NCI-H524 treated with DMSO at 0.1 percent for 48 hours (cell line): ENCODE measurements at regions not wholly inside any gene's neighbourhood (a gene's known extent, or its start where the extent isn't known, plus 50 kb on each side); places are given as distances from the start of the nearest gene placed in this dataset.

Experiments
- DNase-seq: peaks from one replicate; lab custom pipeline; 2025; lab: John Stamatoyannopoulos, UW

DNA sequence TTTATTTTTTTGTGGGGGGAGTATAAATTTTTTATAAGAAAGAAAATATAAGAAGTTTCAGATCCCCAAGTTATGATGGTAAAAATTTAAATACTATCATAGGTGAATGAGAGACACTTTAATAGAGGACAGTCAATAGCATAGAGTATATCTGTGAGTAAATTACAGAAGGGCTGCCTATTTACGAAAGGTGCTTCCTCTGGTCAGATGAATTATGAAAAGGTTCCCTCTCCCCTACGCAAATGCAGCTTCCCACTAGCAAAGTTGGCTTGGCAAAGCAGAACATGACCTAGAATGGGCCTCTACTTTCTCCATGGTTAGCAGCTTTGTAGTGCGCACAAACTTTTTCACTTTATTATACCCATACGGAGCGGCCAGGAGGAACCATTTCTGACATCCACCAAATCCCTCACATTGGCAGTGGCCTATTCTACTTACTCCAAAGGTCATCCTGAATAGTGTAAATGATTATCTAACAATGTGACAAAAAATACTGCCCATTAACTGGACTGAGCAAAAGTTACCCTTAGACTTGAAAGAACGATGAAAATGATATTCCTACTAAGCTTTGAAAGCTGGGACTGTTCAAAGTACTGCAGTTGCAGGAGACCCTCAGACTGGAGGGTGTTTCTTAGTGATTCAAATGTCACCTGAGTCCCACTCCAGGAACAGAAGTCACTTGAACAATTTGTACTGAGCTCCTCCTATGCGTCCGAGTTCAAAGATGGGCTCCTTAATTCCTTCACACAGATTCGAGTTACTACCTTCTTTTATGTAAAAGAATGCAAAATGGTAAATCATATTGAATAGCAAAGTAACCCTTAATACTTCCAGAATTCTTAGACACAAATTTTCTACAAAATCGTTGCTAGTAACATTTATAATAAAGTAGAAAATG, 148.5 kb downstream of the NOL4 start:
- DNase-seq: no peak

GRCh38 chr18:34061226-34061625, 163.5 kb downstream of the NOL4 start:
- DNase-seq: no peak

- DNase-seq: no peak
These were observed 169.5 kb downstream of the NOL4 start for GRCh38 chr18:34055227-34055626.

DNA sequence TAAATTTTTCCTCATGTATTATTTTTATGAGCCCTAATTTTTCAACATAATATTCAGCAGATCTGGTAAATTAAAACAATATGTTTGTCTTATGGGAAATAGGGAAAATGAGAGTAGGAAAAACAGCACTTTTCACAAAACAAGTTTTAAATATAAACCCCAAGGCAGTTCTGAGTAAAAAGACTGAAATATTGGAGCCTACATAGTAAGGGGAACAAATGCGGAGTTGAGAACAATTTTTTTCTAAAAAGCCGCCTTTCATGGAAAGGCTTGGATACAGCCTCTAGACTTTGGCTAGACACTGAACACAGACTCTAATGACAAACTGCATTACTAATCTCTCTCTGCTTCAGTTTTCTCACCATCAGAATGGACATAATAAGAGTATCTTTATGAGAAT, 174.1 kb downstream of the NOL4 start:
- DNase-seq: no peak

GRCh38 chr18:34049511-34049910, 175.2 kb downstream of the NOL4 start:
- no peak for DNase-seq

GRCh38 chr18:34048423-34048822, 176.3 kb downstream of the NOL4 start:
- DNase-seq: no peak

DNA sequence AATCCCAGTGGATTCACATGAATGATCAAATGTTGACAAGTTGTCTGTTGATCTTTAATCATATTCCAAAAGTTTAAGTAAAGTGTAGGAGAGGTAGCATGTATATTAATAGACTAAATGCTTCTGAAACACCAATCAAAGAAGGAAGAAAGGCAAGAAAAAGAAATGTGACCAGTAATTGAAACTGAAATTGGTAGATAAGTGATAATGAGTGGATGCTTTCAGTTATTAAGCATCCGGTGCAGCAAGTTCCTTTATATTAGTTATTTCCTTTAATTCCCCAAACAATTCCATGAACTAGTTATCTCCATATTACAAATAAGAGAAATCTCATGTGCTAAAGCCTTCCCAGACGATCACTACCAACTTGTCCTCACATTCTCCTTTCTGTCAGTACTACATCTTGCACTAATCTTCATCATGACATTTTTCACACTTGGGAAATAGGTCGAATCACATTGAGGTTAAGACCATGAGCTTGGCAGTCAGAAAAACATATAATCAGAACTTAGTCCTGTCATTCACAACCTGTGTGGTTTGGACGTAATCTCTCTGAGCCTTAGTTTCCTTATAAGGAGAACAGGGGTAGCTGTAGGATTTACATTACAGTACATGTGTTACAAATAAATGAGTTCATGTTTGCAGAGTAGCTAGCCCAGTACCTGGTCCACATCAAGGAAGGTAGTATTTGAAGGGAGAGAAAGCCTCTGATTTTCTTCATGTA, 182.1 kb downstream of the NOL4 start:
- no peak for DNase-seq

DNA sequence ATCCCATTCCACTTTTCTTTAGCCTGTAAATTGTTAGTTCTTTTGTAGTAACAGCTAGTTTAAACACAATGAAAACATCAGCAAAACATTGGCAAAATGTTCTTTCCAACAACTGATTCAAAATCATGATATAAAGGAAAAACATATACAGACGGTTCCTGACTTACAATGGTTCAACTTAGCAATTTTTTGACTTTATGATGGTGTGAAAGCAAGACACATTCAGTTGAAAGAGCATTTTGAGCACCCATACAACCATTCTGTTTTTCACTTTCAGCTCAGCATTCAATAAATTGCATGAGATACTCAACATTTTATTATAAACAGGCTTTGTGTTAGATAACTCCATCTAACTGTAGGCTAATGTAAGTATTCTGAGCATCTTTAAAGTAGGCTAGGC, 185.1 kb downstream of the NOL4 start:
- DNase-seq: no peak

DNA sequence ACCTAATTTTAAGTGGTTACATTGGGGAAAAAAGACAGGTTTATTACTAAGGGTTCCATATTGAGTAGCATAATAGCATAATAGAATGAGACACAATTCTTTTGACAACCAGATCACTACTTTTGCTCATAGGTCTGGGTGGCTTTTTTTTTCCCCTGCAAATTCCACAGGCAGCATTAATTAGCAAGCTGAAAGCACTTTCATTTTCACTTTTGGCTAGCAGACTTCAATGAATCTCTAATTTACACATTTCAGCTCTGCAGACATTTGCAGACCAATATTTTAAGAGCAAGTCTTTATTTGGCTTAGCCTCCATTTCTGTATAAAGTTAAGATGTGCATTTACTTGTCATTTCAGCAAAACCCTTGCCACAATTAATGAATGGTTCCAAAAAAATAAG, 185.5 kb downstream of the NOL4 start:
- DNase-seq: no peak

- DNase-seq: no peak
These were observed 186.6 kb downstream of the NOL4 start for GRCh38 chr18:34038086-34038485.

DNA sequence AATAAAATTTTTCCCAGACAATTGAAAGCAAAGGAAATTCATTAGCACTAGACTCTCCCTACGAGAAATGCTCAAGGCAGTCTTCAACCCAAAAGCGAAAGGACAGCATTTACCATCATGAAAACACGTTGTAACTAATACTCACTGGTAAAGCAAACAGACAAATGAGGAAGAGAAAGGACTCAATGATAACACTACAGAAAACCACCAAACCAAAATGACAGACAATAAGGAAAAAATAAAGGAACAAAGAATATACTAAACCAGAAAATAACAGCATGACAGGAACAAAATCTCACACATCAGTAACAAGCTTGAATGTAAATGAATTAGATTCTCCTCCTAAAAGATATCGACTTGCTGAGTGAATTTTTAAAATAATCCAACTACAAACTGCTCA, 190.7 kb downstream of the NOL4 start:
- DNase-seq: no peak

- no peak for DNase-seq
These were observed 192.9 kb downstream of the NOL4 start for GRCh38 chr18:34031810-34032209.

DNA sequence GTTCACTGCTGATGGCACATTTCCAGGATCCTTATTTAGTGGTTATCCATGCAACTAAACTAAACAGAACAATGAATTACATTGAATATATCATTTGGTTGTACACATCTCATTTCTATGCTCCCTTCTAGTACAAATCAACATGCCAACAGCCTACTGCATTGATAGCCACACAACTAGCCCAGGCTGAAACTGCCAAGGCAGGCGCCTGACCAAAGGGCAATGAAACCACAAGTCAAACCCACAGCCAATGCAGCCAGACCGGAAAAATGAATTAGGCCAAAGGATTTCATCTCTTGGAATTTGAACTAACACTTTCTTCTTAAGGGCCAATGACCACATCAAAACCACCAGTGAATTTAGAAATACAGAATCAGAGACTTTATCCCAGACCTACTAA, 196.4 kb downstream of the NOL4 start:
- no peak for DNase-seq

GRCh38 chr18:34025191-34025801, 199.4 kb downstream of the NOL4 start:
- DNase-seq: no peak

DNA sequence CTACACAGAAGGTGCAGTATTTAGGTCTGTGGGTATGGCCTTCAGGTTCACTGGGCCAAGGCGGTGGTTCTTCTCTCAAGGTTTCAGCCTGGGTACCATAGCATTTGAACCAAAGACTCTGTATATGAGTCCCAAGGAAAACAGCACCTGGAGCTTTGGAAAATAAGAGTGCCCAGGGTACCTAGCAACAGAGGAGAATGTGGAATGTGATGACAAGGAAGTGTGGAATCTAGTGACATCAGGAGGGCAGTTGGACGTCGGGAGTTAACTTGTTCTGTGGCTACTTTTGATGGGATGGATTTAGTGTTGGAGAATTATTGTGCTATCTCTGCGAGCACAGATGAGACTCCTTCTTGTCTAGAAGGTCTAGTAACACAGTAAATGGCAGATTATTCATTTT, 201.2 kb downstream of the NOL4 start:
- DNase-seq: no peak

- no peak for DNase-seq
These were observed 206.4 kb downstream of the NOL4 start for GRCh38 chr18:34018336-34018735.

- no peak for DNase-seq
These were observed 221.0 kb downstream of the NOL4 start for GRCh38 chr18:34003687-34004086.

GRCh38 chr18:34002130-34002529, 222.6 kb downstream of the NOL4 start:
- DNase-seq: no peak

DNA sequence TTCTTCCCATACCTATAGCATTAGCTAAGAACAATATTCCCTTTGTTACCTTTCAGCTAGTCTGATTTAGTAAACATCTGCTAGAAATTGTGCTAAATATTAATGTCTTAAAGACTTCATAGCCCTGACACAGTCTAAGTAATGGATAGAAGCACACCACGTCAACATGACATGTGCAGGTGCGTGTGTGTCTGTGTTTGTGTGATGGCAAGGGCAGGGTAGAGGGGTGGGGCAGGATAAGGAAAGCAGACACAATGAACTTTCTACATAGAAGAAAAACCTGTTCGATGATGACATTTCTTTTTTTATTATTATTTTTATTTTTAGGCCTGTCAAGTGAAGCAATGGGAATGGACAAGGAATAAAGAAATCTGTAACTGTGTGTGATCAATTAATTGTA, 223.3 kb downstream of the NOL4 start:
- no peak for DNase-seq

GRCh38 chr18:33987206-33987605, 237.5 kb downstream of the NOL4 start:
- no peak for DNase-seq

DNA sequence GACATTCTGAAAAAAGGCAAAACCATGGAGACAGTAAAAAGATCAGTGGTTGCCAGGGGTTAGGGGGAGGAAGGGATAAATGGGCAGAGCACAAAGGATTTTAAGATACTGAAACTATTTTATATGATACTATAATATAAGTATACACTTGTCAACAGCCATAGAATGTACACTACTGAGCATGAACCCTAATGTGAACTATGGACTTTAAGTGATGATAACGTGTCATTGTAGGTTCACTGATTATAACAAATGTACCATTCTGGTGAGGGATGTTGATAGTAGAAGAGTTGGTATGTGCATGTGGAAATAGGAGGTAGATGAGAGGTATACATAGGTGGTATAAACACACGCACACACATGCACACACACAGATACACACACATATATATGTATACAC, 241.6 kb downstream of the NOL4 start:
- DNase-seq: no peak

GRCh38 chr18:33960417-33960816, 264.3 kb downstream of the NOL4 start:
- DNase-seq: no peak

GRCh38 chr18:33959609-33960008, 265.1 kb downstream of the NOL4 start:
- DNase-seq: no peak
